ENCODE measurements at regions not wholly inside any gene's neighbourhood (a gene's known extent, or its start where the extent isn't known, plus 50 kb on each side); places are given as distances from the start of the nearest gene placed in this dataset.

DNA sequence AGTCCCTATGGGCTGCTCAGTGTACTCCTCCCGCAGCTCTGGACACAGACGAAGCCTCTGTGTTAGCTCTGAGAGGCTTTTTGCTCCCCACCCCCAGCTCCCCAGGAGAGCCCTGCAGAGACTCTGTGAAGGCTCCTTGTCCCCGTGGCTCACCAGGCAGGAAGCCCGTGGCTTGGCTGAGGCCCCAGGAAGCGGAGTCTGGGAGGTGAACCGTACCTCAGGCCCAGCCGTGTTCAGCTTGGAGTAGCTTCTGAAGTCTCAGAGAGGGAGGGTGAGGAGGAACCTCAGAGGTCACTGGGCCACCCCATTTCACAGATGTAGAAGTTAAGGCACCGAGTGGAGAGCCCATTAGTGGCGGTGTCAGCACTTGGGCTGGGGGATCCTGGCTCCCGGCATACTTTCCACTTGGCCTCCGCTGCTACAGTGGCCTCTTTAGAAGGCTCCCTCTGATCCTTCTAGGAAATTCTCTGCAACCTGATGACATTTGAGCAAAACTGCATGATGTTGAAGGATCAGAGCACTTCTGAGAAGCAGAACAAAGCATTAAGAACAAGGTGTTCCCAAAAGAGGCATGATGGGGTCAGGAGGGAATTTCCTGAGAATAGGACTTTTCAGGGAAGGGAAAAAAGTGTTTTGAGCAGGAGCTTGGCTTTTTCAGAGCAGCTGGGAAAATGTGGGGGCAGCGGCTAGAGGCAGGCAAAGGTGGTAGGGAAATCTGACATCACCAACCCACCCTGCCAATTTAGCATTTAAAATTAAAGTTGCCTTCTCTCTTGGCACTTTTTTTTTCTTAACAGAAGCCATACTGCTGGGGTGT, 79.1 kb downstream of the MCFD2 start:
- TF ChIP-seq CTCF (IDR thresholded peaks at IDR 0.05): no peak
- TF ChIP-seq POLR2A (IDR thresholded peaks at IDR 0.05): no peak
- no peak for TF ChIP-seq EP300 (IDR thresholded peaks at IDR 0.05)
- TF ChIP-seq POLR2AphosphoS5 (IDR thresholded peaks at IDR 0.05): no peak
